Ishikawa (cell line): ENCODE measurements at regions not wholly inside any gene's neighbourhood (a gene's known extent, or its start where the extent isn't known, plus 50 kb on each side); places are given as distances from the start of the nearest gene placed in this dataset.

Experiments
- CEBPB ChIP-seq: IDR thresholded peaks from 2 replicates; pipeline ENCODE4 v1.6.1; 2012
- CREB1 ChIP-seq: IDR thresholded peaks from 2 replicates; pipeline ENCODE4 v1.6.1; 2012; ENCODE audit warnings: low read depth
- EP300 ChIP-seq: IDR thresholded peaks from 2 replicates; pipeline ENCODE4 v1.6.1; 2012; ENCODE audit warnings: borderline replicate concordance
- FOXM1 ChIP-seq: IDR thresholded peaks from 2 replicates; pipeline ENCODE4 v1.6.1; 2012; ENCODE audit warnings: low read depth, borderline replicate concordance
- MAX ChIP-seq: IDR thresholded peaks from 2 replicates; pipeline ENCODE4 v1.6.1; 2012
- TAF1 ChIP-seq: IDR thresholded peaks from 2 replicates; pipeline ENCODE4 v1.6.1; 2012; ENCODE audit warnings: low read depth, mild to moderate bottlenecking
- TCF12 ChIP-seq: IDR thresholded peaks from 2 replicates; pipeline ENCODE4 v1.6.1; 2012; ENCODE audit warnings: low read depth
- USF1 ChIP-seq: IDR thresholded peaks from 2 replicates; pipeline ENCODE4 v1.6.1; 2012

- no peak for TF ChIP-seq EP300
- TF ChIP-seq USF1: no peak
- TF ChIP-seq CEBPB: no peak
- no peak for TF ChIP-seq FOXM1
- no peak for TF ChIP-seq MAX
- no peak for TF ChIP-seq TCF12
- TF ChIP-seq CREB1: no peak
- no peak for TF ChIP-seq TAF1
Measured at GRCh38 chr5:51622161-51622790, 239.0 kb downstream of the ISL1 start.
